HepG2 (cell line): ENCODE measurements at regions not wholly inside any gene's neighbourhood (a gene's known extent, or its start where the extent isn't known, plus 50 kb on each side); places are given as distances from the start of the nearest gene placed in this dataset.

Experiments
- EZH2 ChIP-seq: conservative IDR thresholded peaks from 2 replicates; pipeline ENCODE4 v1.6.1; 2012; ENCODE audit warnings: mild to moderate bottlenecking, low read depth, low read length, moderate library complexity
- TF ChIP-seq, protein P1 (sequence below): sonication (generic); formaldehyde crosslinking; conservative IDR thresholded peaks from 2 replicates; pipeline ENCODE4 v1.4.0; 2020; ENCODE audit warnings: missing genetic modification reagents
- TF ChIP-seq, protein P2 (sequence below): IDR thresholded peaks from 2 replicates; pipeline ENCODE4 v1.6.1; 2012; ENCODE audit warnings: low read depth, low read length, improper control_type of control experiment

DNA sequence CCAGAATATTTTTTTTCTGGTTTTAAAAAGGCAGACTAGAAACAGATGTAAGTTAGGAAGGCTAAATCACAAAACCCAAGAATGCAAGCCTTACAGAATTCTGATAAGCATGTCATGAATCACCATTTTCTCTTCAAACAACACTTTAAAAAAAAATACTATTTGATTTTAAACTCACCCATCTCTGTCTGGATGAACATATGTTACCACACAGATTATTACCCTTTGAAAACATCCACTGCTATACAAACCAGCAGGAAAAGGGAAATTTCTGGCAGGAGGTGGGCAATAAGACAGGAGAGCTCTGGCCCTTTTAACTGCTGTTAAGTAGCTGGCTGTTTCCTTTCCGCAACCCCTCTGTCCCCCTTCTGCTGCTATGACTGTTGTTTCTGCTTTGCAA lies 317.7 kb upstream of the NOCT start:
- TF ChIP-seq, protein P1, sequence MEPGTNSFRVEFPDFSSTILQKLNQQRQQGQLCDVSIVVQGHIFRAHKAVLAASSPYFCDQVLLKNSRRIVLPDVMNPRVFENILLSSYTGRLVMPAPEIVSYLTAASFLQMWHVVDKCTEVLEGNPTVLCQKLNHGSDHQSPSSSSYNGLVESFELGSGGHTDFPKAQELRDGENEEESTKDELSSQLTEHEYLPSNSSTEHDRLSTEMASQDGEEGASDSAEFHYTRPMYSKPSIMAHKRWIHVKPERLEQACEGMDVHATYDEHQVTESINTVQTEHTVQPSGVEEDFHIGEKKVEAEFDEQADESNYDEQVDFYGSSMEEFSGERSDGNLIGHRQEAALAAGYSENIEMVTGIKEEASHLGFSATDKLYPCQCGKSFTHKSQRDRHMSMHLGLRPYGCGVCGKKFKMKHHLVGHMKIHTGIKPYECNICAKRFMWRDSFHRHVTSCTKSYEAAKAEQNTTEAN (CRISPR knock-in tag) = no peak
- TF ChIP-seq, protein P2, sequence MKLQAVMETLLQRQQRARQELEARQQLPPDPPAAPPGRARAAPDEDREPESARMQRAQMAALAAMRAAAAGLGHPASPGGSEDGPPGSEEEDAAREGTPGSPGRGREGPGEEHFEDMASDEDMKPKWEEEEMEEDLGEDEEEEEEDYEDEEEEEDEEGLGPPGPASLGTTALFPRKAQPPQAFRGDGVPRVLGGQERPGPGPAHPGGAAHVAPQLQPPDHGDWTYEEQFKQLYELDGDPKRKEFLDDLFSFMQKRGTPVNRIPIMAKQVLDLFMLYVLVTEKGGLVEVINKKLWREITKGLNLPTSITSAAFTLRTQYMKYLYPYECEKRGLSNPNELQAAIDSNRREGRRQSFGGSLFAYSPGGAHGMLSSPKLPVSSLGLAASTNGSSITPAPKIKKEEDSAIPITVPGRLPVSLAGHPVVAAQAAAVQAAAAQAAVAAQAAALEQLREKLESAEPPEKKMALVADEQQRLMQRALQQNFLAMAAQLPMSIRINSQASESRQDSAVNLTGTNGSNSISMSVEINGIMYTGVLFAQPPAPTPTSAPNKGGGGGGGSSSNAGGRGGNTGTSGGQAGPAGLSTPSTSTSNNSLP = no peak
- TF ChIP-seq EZH2 = no peak
